Karpas-422 (cell line): ENCODE measurements at regions not wholly inside any gene's neighbourhood (a gene's known extent, or its start where the extent isn't known, plus 50 kb on each side); places are given as distances from the start of the nearest gene placed in this dataset.

Experiments
- DNase-seq: peaks from one replicate; pipeline ENCODE4 v3.0.0-alpha.2; 2015
- H2AFZ ChIP-seq: fragments of 200-600 bp; sonication (generic); 2 replicates; pipeline ENCODE4 v1.6.1; 2014; ENCODE audit warnings: antibody characterized with exemption, low read length, mixed read lengths
- H3K27ac ChIP-seq: fragments of 200-600 bp; sonication (generic); 2 replicates; pipeline ENCODE4 v1.5.1; 2014; ENCODE audit warnings: mild to moderate bottlenecking, low read length, moderate library complexity
- H3K27me3 ChIP-seq: fragments of 200-600 bp; sonication (generic); 2 replicates; pipeline ENCODE4 v1.6.1; 2014; ENCODE audit warnings: low read length, mixed read lengths
- H3K36me3 ChIP-seq: fragments of 200-600 bp; sonication (generic); 2 replicates; pipeline ENCODE4 v1.6.1; 2014; ENCODE audit warnings: low read length, mixed read lengths; ENCODE audit not compliant: insufficient read depth
- H3K4me1 ChIP-seq: fragments of 200-600 bp; sonication (generic); 2 replicates; pipeline ENCODE4 v1.6.1; 2014; ENCODE audit warnings: mild to moderate bottlenecking, low read length, mixed read lengths
- H3K4me2 ChIP-seq: fragments of 200-600 bp; sonication (generic); 2 replicates; pipeline ENCODE4 v1.6.1; 2014; ENCODE audit warnings: low read length, low read depth, mild to moderate bottlenecking; ENCODE audit not compliant: poor library complexity, severe bottlenecking
- H3K4me3 ChIP-seq: fragments of 200-600 bp; sonication (generic); 2 replicates; pipeline ENCODE4 v1.5.1; 2014; ENCODE audit warnings: mild to moderate bottlenecking, antibody characterized with exemption, low read length, mixed read lengths
- H3K79me2 ChIP-seq: fragments of 200-600 bp; sonication (generic); 2 replicates; pipeline ENCODE4 v1.6.1; 2014; ENCODE audit warnings: mild to moderate bottlenecking, low read length, mixed read lengths
- H3K9ac ChIP-seq: fragments of 200-600 bp; sonication (generic); 2 replicates; pipeline ENCODE4 v1.6.0; 2014; ENCODE audit warnings: low read length
- H3K9me2 ChIP-seq: fragments of 200-600 bp; sonication (generic), shearing (Covaris generic); replicated peaks from 2 replicates; pipeline ENCODE4 v1.6.0; 2014; ENCODE audit warnings: mild to moderate bottlenecking, low read length, moderate library complexity; ENCODE audit not compliant: insufficient read depth
- H3K9me3 ChIP-seq: fragments of 300-700, 200-600 bp; sonication (generic); 2 replicates; pipeline ENCODE4 v1.6.1; 2014; ENCODE audit warnings: low read length, mixed read lengths
- H4K20me1 ChIP-seq: fragments of 200-600 bp; sonication (generic); 2 replicates; pipeline ENCODE4 v1.6.1; 2014; ENCODE audit warnings: mild to moderate bottlenecking, antibody characterized with exemption, low read length, low read depth; ENCODE audit not compliant: insufficient read depth

- DNase-seq, result no peak
- Histone ChIP-seq H3K27ac (no peak overlapping the region), H3K79me2 (no peaks in the 10 kb centered on the region), H3K27me3 (no peaks in the 10 kb centered on the region), H4K20me1 (no peaks in the 10 kb centered on the region), H3K4me2 (no peak overlapping the region), H3K36me3 (no peaks in the 10 kb centered on the region), H3K4me1 (no peaks in the 10 kb centered on the region), H3K9ac (no peak overlapping the region), H2AFZ (no peak overlapping the region), H3K4me3 (no peak overlapping the region), H3K9me3 (peaks cover 6% of the 10 kb centered on the region; the same call in 1 of the 2 replicates), H3K9me2 (no peaks in the 10 kb centered on the region)
Measured at GRCh38 chr3:153602801-153603200, 440.8 kb downstream of the RAP2B start.

GRCh38 chr3:153614140-153614539 lies 452.1 kb downstream of the RAP2B start:
- Histone ChIP-seq H3K79me2 (no peaks in the 10 kb centered on the region), H3K4me1 (no peaks in the 10 kb centered on the region), H3K27ac (no peak overlapping the region), H4K20me1 (no peaks in the 10 kb centered on the region), H3K4me2 (no peak overlapping the region), H3K4me3 (no peak overlapping the region), H3K9me2 (no peaks in the 10 kb centered on the region), H3K9me3 (peaks cover 6% of the 10 kb centered on the region; the same call in 1 of the 2 replicates), H3K9ac (no peak overlapping the region), H3K27me3 (no peaks in the 10 kb centered on the region), H2AFZ (no peak overlapping the region), H3K36me3 (no peaks in the 10 kb centered on the region)
- DNase-seq, result no peak

GRCh38 chr3:153614563-153614962 lies 452.5 kb downstream of the RAP2B start:
- no peak overlapping the region for H2AFZ ChIP-seq

GRCh38 chr3:153615863-153616262 lies 453.8 kb downstream of the RAP2B start:
- Histone ChIP-seq H3K4me2 (no peak overlapping the region), H3K79me2 (no peaks in the 10 kb centered on the region), H2AFZ (no peak overlapping the region), H3K4me1 (no peaks in the 10 kb centered on the region), H3K27me3 (no peaks in the 10 kb centered on the region), H3K9ac (no peak overlapping the region), H3K27ac (no peak overlapping the region), H3K4me3 (no peak overlapping the region), H3K36me3 (no peaks in the 10 kb centered on the region), H4K20me1 (no peaks in the 10 kb centered on the region), H3K9me3 (peaks cover 15% of the 10 kb centered on the region), H3K9me2 (no peaks in the 10 kb centered on the region)
- DNase-seq, result no peak

More at GRCh38 chr3:153614563-153614962, 452.5 kb downstream of the RAP2B start:
- Histone ChIP-seq H3K9me2 (no peaks in the 10 kb centered on the region), H3K4me3 (no peak overlapping the region), H3K9me3 (peaks cover 6% of the 10 kb centered on the region; the same call in 1 of the 2 replicates), H3K27ac (no peak overlapping the region), H3K79me2 (no peaks in the 10 kb centered on the region), H3K27me3 (no peaks in the 10 kb centered on the region), H3K36me3 (no peaks in the 10 kb centered on the region), H3K4me1 (no peaks in the 10 kb centered on the region), H3K4me2 (no peak overlapping the region), H4K20me1 (no peaks in the 10 kb centered on the region), H3K9ac (no peak overlapping the region)
- no peak for DNase-seq

GRCh38 chr3:153617463-153617862 lies 455.4 kb downstream of the RAP2B start:
- no peaks in the 10 kb centered on the region for H3K36me3 ChIP-seq
- no peak overlapping the region for H3K27ac ChIP-seq
- H3K4me1 ChIP-seq, result no peaks in the 10 kb centered on the region
- H2AFZ ChIP-seq, result no peak overlapping the region
- H3K9ac ChIP-seq, result no peak overlapping the region
- H3K27me3 ChIP-seq, result no peaks in the 10 kb centered on the region
- no peaks in the 10 kb centered on the region for H3K9me2 ChIP-seq
- no peak overlapping the region for H3K4me2 ChIP-seq
- no peaks in the 10 kb centered on the region for H3K79me2 ChIP-seq
- no peaks in the 10 kb centered on the region for H4K20me1 ChIP-seq
- H3K4me3 ChIP-seq, result no peak overlapping the region
- peaks cover 15% of the 10 kb centered on the region for H3K9me3 ChIP-seq
- DNase-seq, result no peak

- Histone ChIP-seq H3K4me1 (no peaks in the 10 kb centered on the region), H3K79me2 (no peaks in the 10 kb centered on the region), H2AFZ (no peak overlapping the region), H3K4me2 (no peak overlapping the region), H3K9me2 (no peaks in the 10 kb centered on the region), H3K27me3 (no peaks in the 10 kb centered on the region), H3K36me3 (no peaks in the 10 kb centered on the region), H3K9ac (no peak overlapping the region), H4K20me1 (no peaks in the 10 kb centered on the region), H3K4me3 (no peak overlapping the region), H3K27ac (no peak overlapping the region), H3K9me3 (peaks cover 15% of the 10 kb centered on the region)
- no peak for DNase-seq
Measured at GRCh38 chr3:153618176-153618575, 456.1 kb downstream of the RAP2B start.

GRCh38 chr3:153619268-153619667 lies 457.2 kb downstream of the RAP2B start:
- H4K20me1 ChIP-seq, result no peaks in the 10 kb centered on the region
- DNase-seq, result no peak

GRCh38 chr3:153621953-153622352 lies 459.9 kb downstream of the RAP2B start:
- no peak for DNase-seq
- Histone ChIP-seq H2AFZ (no peak overlapping the region), H3K4me3 (no peak overlapping the region), H3K27me3 (no peaks in the 10 kb centered on the region), H3K4me2 (no peak overlapping the region), H3K4me1 (no peaks in the 10 kb centered on the region), H3K9ac (no peak overlapping the region), H3K27ac (no peak overlapping the region), H3K79me2 (no peaks in the 10 kb centered on the region), H3K9me3 (peaks cover 8% of the 10 kb centered on the region), H3K9me2 (no peaks in the 10 kb centered on the region), H3K36me3 (no peaks in the 10 kb centered on the region), H4K20me1 (no peaks in the 10 kb centered on the region)

More at GRCh38 chr3:153619268-153619667, 457.2 kb downstream of the RAP2B start:
- no peaks in the 10 kb centered on the region for H3K79me2 ChIP-seq
- no peak overlapping the region for H3K4me2 ChIP-seq
- peaks cover 15% of the 10 kb centered on the region for H3K9me3 ChIP-seq
- no peaks in the 10 kb centered on the region for H3K4me1 ChIP-seq
- no peaks in the 10 kb centered on the region for H3K27me3 ChIP-seq
- no peak overlapping the region for H3K9ac ChIP-seq
- H3K27ac ChIP-seq, result no peak overlapping the region
- H3K36me3 ChIP-seq, result no peaks in the 10 kb centered on the region
- no peak overlapping the region for H3K4me3 ChIP-seq
- no peak overlapping the region for H2AFZ ChIP-seq
- no peaks in the 10 kb centered on the region for H3K9me2 ChIP-seq

- Histone ChIP-seq H3K9ac (no peak overlapping the region), H3K4me2 (no peak overlapping the region)
Measured at GRCh38 chr3:153623834-153624233, 461.8 kb downstream of the RAP2B start.

More at GRCh38 chr3:153623834-153624233, 461.8 kb downstream of the RAP2B start:
- H4K20me1 ChIP-seq, result no peaks in the 10 kb centered on the region
- no peak overlapping the region for H3K4me3 ChIP-seq
- H3K9me2 ChIP-seq, result no peaks in the 10 kb centered on the region; the same call in 1 of the 2 replicates
- H3K27ac ChIP-seq, result no peak overlapping the region
- H3K79me2 ChIP-seq, result no peaks in the 10 kb centered on the region
- no peak for DNase-seq
- H2AFZ ChIP-seq, result no peak overlapping the region
- H3K4me1 ChIP-seq, result no peaks in the 10 kb centered on the region
- H3K27me3 ChIP-seq, result no peaks in the 10 kb centered on the region
- no peaks in the 10 kb centered on the region for H3K36me3 ChIP-seq
- H3K9me3 ChIP-seq, result peaks cover 8% of the 10 kb centered on the region
